KMS-11 (cell line): ENCODE measurements at regions not wholly inside any gene's neighbourhood (a gene's known extent, or its start where the extent isn't known, plus 50 kb on each side); places are given as distances from the start of the nearest gene placed in this dataset.

Source experiments
- H2AFZ ChIP-seq: fragments of 200-600 bp; sonication (generic); 2 replicates; pipeline ENCODE4 v1.6.1; 2016; ENCODE audit warnings: antibody characterized with exemption, mixed run types, low read depth
- H3K27ac ChIP-seq: fragments of 200-600 bp; sonication (generic); 2 replicates; pipeline ENCODE4 v1.6.1; 2016; ENCODE audit warnings: mild to moderate bottlenecking, mixed run types
- H3K27me3 ChIP-seq: fragments of 200-600 bp; sonication (generic); 2 replicates; pipeline ENCODE4 v1.6.1; 2017; ENCODE audit warnings: mild to moderate bottlenecking, low read depth, mixed run types, moderate library complexity; ENCODE audit not compliant: insufficient read depth
- H3K36me3 ChIP-seq: fragments of 200-600 bp; sonication (generic); 2 replicates; pipeline ENCODE4 v1.6.1; 2017; ENCODE audit warnings: mild to moderate bottlenecking, mixed run types; ENCODE audit not compliant: insufficient read depth
- H3K4me1 ChIP-seq: fragments of 200-600 bp; sonication (generic); 2 replicates; pipeline ENCODE4 v1.6.1; 2016; ENCODE audit warnings: mild to moderate bottlenecking, low read depth, mixed run types; ENCODE audit not compliant: poor library complexity, severe bottlenecking
- H3K4me2 ChIP-seq: fragments of 200-600 bp; sonication (generic); 2 replicates; pipeline ENCODE4 v1.7.0; 2016; ENCODE audit warnings: mild to moderate bottlenecking, mixed run types
- H3K4me3 ChIP-seq: fragments of 200-600 bp; sonication (generic); IDR thresholded peaks from 2 replicates; pipeline ENCODE4 v1.6.1; 2017; ENCODE audit warnings: low read depth, low read length, mixed read lengths; ENCODE audit not compliant: insufficient read depth
- H3K79me2 ChIP-seq: fragments of 200-600 bp; sonication (generic); 2 replicates; pipeline ENCODE4 v1.6.1; 2016; ENCODE audit warnings: low read depth, mixed run types; ENCODE audit not compliant: insufficient read depth
- H3K9ac ChIP-seq: fragments of 200-600 bp; sonication (generic); 2 replicates; pipeline ENCODE4 v1.6.1; 2016; ENCODE audit warnings: mild to moderate bottlenecking, mixed run types
- H4K20me1 ChIP-seq: fragments of 200-600 bp; sonication (generic); 2 replicates; pipeline ENCODE4 v1.6.1; 2016; ENCODE audit warnings: mild to moderate bottlenecking, mixed run types; ENCODE audit not compliant: insufficient read depth
- CTCF ChIP-seq: fragments of 200-600 bp; sonication (generic); conservative IDR thresholded peaks from 2 replicates; pipeline ENCODE4 v1.6.1; 2017; ENCODE audit warnings: low read depth, mild to moderate bottlenecking, antibody characterized with exemption, low read length, moderate library complexity, mixed read lengths

- Histone ChIP-seq H3K27ac (no peak overlapping the region), H3K4me2 (no peak overlapping the region), H3K9ac (no peak overlapping the region), H3K27me3 (no peaks in the 10 kb centered on the region), H3K79me2 (no peaks in the 10 kb centered on the region), H3K4me1 (no peaks in the 10 kb centered on the region), H4K20me1 (no peaks in the 10 kb centered on the region), H3K4me3 (no peak overlapping the region), H2AFZ (no peak overlapping the region), H3K36me3 (no peaks in the 10 kb centered on the region)
- no peak for TF ChIP-seq CTCF
Measured at GRCh38 chr6:166736634-166737033, 109.6 kb upstream of the RPS6KA2 start.

GRCh38 chr6:166733900-166734299, 106.8 kb upstream of the RPS6KA2 start:
- Histone ChIP-seq H2AFZ (no peak overlapping the region), H3K79me2 (no peaks in the 10 kb centered on the region), H3K27me3 (no peaks in the 10 kb centered on the region), H3K9ac (no peak overlapping the region), H3K4me2 (no peak overlapping the region), H3K4me3 (no peak overlapping the region), H4K20me1 (no peaks in the 10 kb centered on the region), H3K36me3 (no peaks in the 10 kb centered on the region), H3K27ac (no peak overlapping the region), H3K4me1 (no peaks in the 10 kb centered on the region)
- no peak for TF ChIP-seq CTCF

GRCh38 chr6:166729658-166730057, 102.6 kb upstream of the RPS6KA2 start:
- no peak overlapping the region for H3K4me3 ChIP-seq
- no peak overlapping the region for H3K4me2 ChIP-seq
- no peaks in the 10 kb centered on the region for H3K27me3 ChIP-seq
- H3K27ac ChIP-seq = no peak overlapping the region
- no peaks in the 10 kb centered on the region for H3K36me3 ChIP-seq
- H2AFZ ChIP-seq = no peak overlapping the region
- H3K79me2 ChIP-seq = no peaks in the 10 kb centered on the region
- TF ChIP-seq CTCF = no peak
- H3K9ac ChIP-seq = no peak overlapping the region
- H4K20me1 ChIP-seq = no peaks in the 10 kb centered on the region
- no peaks in the 10 kb centered on the region for H3K4me1 ChIP-seq

- Histone ChIP-seq H3K4me3 (no peak overlapping the region), H3K9ac (no peak overlapping the region), H3K79me2 (no peaks in the 10 kb centered on the region), H3K36me3 (no peaks in the 10 kb centered on the region), H3K27me3 (no peaks in the 10 kb centered on the region), H4K20me1 (no peaks in the 10 kb centered on the region), H2AFZ (no peak overlapping the region), H3K27ac (no peak overlapping the region), H3K4me2 (no peak overlapping the region), H3K4me1 (no peaks in the 10 kb centered on the region)
- TF ChIP-seq CTCF = no peak
Measured at GRCh38 chr6:166728884-166729530, 102.0 kb upstream of the RPS6KA2 start.
